ENCODE measurements at regions not wholly inside any gene's neighbourhood (a gene's known extent, or its start where the extent isn't known, plus 50 kb on each side); places are given as distances from the start of the nearest gene placed in this dataset.

GRCh38 chr6:140992678-140993077 lies 1140.0 kb upstream of the GJE1 start:
- H3K4me1 Mint-ChIP-seq: no peaks in the 10 kb centered on the region
- ATAC-seq (replicated peaks in 1 of 4) (no peak), DNase-seq (no peak)
- no peaks in the 10 kb centered on the region for H3K27me3 Mint-ChIP-seq
- H3K36me3 ChIP-seq (ENCODE audit: control insufficient read depth in 2 of 2, extremely low read depth in 1 of 2, insufficient read depth in 1 of 2, low read length in 1 of 2): no peaks in the 10 kb centered on the region
- H3K4me3 Mint-ChIP-seq: no peak overlapping the region
- H3K4me1 ChIP-seq (ENCODE audit: control insufficient read depth in 1 of 2, extremely low read depth in 1 of 2, insufficient read depth in 2 of 2, low read length in 2 of 2): no peaks in the 10 kb centered on the region
- POLR2A ChIA-PET: no interaction called here
- no peaks in the 10 kb centered on the region for H3K9me3 ChIP-seq
- peaks cover 0 to 5% (median 5%) of the 10 kb centered on the region in 3 donors for H3K9me3 Mint-ChIP-seq
- CTCF ChIA-PET: no interaction called here
- H3K27ac ChIP-seq (ENCODE audit: low read length): no peak overlapping the region
- H3K27me3 ChIP-seq (replicated peaks in 1 of 2; ENCODE audit: control insufficient read depth in 2 of 2, extremely low read depth in 1 of 2, insufficient read depth in 2 of 2, low read length in 1 of 2): no peaks in the 10 kb centered on the region
- no peak overlapping the region for H3K27ac Mint-ChIP-seq
- H3K4me3 ChIP-seq (ENCODE audit: control insufficient read depth in 1 of 2, extremely low read depth in 1 of 2, low read length in 1 of 2): no peak overlapping the region
- no peaks in the 10 kb centered on the region for H3K36me3 Mint-ChIP-seq
- no CpG with 5 or more reads among the region's 1 CpG for WGBS (ENCODE audit: insufficient coverage)

DNA sequence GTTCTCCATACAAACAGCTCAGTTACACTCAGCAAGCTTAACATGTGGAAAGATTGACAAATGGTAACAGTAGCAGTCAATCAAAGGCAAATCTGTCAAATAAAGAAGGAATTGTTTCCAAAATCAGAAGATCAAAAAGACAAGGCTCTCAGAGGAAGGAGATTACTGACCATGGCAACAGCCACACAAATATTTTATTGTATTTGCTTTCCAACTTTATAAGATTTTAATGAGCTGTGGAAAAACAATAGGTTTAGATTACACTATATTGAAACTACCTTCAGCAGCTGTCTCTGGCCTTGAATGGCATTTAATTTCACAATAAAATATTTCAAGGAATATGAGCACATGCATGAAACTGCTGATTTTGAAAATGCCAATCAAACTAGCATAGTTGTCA lies 1143.9 kb upstream of the GJE1 start:
- ChIA-PET CTCF (no interaction called here), POLR2A (no interaction called here)
- Mint-ChIP-seq H3K4me1 (no peaks in the 10 kb centered on the region), H3K4me3 (no peak overlapping the region), H3K9me3 (peaks cover 0 to 5% (median under 1%) of the 10 kb centered on the region in 3 donors), H3K27me3 (no peaks in the 10 kb centered on the region), H3K36me3 (no peaks in the 10 kb centered on the region), H3K27ac (no peak overlapping the region)
- no peaks in the 10 kb centered on the region for H3K36me3 ChIP-seq (ENCODE audit: control insufficient read depth in 2 of 2, extremely low read depth in 1 of 2, insufficient read depth in 1 of 2, low read length in 1 of 2)
- DNase-seq: no peak
- ATAC-seq (replicated peaks in 1 of 4): no peak
- H3K4me3 ChIP-seq (ENCODE audit: control insufficient read depth in 1 of 2, extremely low read depth in 1 of 2, low read length in 1 of 2): no peak overlapping the region
- no peaks in the 10 kb centered on the region for H3K27me3 ChIP-seq (replicated peaks in 1 of 2; ENCODE audit: control insufficient read depth in 2 of 2, extremely low read depth in 1 of 2, insufficient read depth in 2 of 2, low read length in 1 of 2)
- no peaks in the 10 kb centered on the region for H3K4me1 ChIP-seq (ENCODE audit: control insufficient read depth in 1 of 2, extremely low read depth in 1 of 2, insufficient read depth in 2 of 2, low read length in 2 of 2)
- H3K27ac ChIP-seq (ENCODE audit: low read length): no peak overlapping the region
- H3K9me3 ChIP-seq: no peaks in the 10 kb centered on the region

DNA sequence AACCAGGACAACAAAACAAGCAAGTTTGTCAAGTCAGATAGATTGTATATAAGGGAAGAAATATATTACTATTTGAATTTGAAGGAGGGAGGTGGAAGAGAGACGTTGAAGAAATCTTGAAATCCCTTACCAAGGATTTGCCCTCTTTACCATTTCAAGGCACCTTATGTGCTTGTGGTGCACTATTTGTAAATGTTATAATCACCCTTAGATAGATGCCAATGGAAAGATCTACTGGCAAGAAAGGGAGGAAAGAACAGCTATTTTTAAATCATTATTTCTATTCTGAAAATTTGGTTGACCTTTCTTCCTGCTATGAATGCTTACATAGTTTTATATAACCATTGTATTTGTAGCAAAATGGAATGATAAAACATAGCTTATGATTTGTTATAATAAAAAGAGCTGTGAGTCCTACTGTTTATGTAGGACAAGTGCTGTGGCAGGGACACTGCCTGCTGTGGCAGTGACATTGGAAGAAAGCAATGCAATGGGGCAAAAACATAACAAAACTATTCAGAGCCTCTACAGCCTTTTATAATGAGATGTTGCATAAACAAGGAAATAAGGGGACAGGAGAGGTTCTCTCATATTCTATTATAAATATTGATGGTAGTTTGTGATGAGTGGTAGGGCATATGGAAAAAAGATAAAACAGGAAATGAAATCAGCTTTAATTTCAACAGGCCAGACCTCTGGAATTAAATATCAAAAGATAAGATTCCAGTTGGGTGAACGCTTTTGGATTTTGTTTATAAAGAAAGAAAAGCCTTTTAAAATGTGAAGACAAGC lies 1145.2 kb upstream of the GJE1 start:
- Histone ChIP-seq H3K4me1 (ENCODE audit: control insufficient read depth in 1 of 2, extremely low read depth in 1 of 2, insufficient read depth in 2 of 2, low read length in 2 of 2) (no peaks in the 10 kb centered on the region), H3K4me3 (ENCODE audit: control insufficient read depth in 1 of 2, extremely low read depth in 1 of 2, low read length in 1 of 2) (no peak overlapping the region), H3K9me3 (no peaks in the 10 kb centered on the region), H3K27me3 (replicated peaks in 1 of 2; ENCODE audit: control insufficient read depth in 2 of 2, extremely low read depth in 1 of 2, insufficient read depth in 2 of 2, low read length in 1 of 2) (no peaks in the 10 kb centered on the region), H3K36me3 (ENCODE audit: control insufficient read depth in 2 of 2, extremely low read depth in 1 of 2, insufficient read depth in 1 of 2, low read length in 1 of 2) (no peaks in the 10 kb centered on the region), H3K27ac (ENCODE audit: low read length) (no peak overlapping the region)
- no peak overlapping the region for H3K27ac Mint-ChIP-seq
- H3K4me3 Mint-ChIP-seq: no peak overlapping the region
- H3K27me3 Mint-ChIP-seq: no peaks in the 10 kb centered on the region
- WGBS (ENCODE audit: insufficient coverage): no CpG with 5 or more reads among the region's 2 CpGs
- H3K36me3 Mint-ChIP-seq: no peaks in the 10 kb centered on the region
- no peaks in the 10 kb centered on the region for H3K4me1 Mint-ChIP-seq
- DNase-seq: no peak
- CTCF ChIA-PET: interaction anchor here in 1 of 2 donors (0.6 kb wide), 1 partner anchor 661 kb away, joined by 7 read pairs; no protein-coding TSS in a partner anchor
- ATAC-seq (replicated peaks in 1 of 4): no peak
- H3K9me3 Mint-ChIP-seq: peaks cover 0 to 3% (median 0%) of the 10 kb centered on the region in 3 donors
- POLR2A ChIA-PET: no interaction called here

DNA sequence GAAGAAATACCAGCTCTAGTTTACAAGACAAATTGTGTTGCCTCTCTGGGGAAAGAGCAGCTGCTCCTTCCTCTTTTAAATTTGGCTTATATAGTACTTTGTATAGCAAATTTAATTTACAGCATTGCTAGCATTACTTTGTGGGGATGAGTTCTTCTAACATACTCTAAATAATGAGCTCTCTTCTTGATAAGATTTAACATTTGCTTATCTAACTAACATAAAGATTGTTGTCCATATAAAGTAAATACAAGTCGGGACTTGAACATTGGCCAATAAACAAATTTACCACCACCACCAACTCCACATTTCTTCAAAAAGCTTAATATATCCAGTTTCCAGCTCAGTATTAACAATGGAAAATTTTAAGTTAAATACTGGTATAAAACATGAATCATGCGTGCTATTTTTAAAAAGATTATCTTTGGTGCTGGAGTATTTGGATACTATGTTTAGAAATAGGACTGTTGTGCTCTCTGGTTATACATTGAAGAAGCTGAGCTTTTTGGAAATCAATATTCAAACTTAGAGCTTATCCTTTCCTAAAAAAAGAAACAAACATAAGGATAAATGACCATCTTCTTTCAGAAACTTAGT lies 1146.9 kb upstream of the GJE1 start:
- no peaks in the 10 kb centered on the region for H3K4me1 ChIP-seq (ENCODE audit: control insufficient read depth in 1 of 2, extremely low read depth in 1 of 2, insufficient read depth in 2 of 2, low read length in 2 of 2)
- ChIA-PET CTCF (no interaction called here), POLR2A (no interaction called here)
- no peaks in the 10 kb centered on the region for H3K27me3 Mint-ChIP-seq
- H3K4me3 ChIP-seq (ENCODE audit: control insufficient read depth in 1 of 2, extremely low read depth in 1 of 2, low read length in 1 of 2): no peak overlapping the region
- no peak overlapping the region for H3K4me3 Mint-ChIP-seq
- no peaks in the 10 kb centered on the region for H3K36me3 Mint-ChIP-seq
- H3K4me1 Mint-ChIP-seq: no peaks in the 10 kb centered on the region
- no peak for ATAC-seq (replicated peaks in 1 of 4)
- no peaks in the 10 kb centered on the region for H3K36me3 ChIP-seq (ENCODE audit: control insufficient read depth in 2 of 2, extremely low read depth in 1 of 2, insufficient read depth in 1 of 2, low read length in 1 of 2)
- H3K9me3 Mint-ChIP-seq: no peaks in the 10 kb centered on the region
- no CpG with 5 or more reads among the region's 2 CpGs for WGBS (ENCODE audit: insufficient coverage)
- H3K27ac Mint-ChIP-seq: no peak overlapping the region
- H3K9me3 ChIP-seq: no peaks in the 10 kb centered on the region
- H3K27ac ChIP-seq (ENCODE audit: low read length): no peak overlapping the region
- DNase-seq: no peak
- H3K27me3 ChIP-seq (replicated peaks in 1 of 2; ENCODE audit: control insufficient read depth in 2 of 2, extremely low read depth in 1 of 2, insufficient read depth in 2 of 2, low read length in 1 of 2): no peaks in the 10 kb centered on the region

DNA sequence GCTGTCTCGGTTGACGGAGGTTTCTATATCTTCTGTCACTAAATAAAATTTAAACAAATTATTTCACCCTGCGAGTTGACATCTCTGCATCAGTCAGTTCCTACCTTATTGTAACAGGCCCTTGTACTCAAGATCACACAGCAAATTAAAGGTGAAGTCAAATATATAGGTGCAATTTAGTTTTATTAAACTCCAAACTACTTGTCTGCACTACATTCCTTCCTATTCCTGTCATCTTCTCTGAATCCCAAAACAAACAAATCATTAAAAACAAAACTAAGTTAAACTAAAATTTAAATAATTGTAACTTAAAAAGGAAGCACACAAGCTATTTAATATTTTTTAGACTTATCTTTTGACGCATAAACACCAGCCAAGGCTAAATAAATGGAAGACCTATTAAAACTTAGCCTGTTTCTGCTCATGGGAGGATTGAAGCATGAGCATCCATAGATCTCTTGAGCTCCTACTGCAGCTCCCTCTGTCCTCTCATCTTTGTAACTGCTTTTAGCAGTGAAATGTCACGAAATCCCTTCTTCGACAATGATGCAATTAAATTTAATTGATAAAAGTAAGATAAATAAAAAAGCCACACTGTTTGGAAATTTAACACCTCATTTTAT lies 1152.3 kb upstream of the GJE1 start:
- Mint-ChIP-seq H3K4me3 (no peak overlapping the region), H3K27ac (no peak overlapping the region), H3K27me3 (no peaks in the 10 kb centered on the region), H3K4me1 (no peaks in the 10 kb centered on the region), H3K9me3 (no peaks in the 10 kb centered on the region), H3K36me3 (no peaks in the 10 kb centered on the region)
- Histone ChIP-seq H3K36me3 (ENCODE audit: control insufficient read depth in 2 of 2, extremely low read depth in 1 of 2, insufficient read depth in 1 of 2, low read length in 1 of 2) (no peaks in the 10 kb centered on the region), H3K4me1 (ENCODE audit: control insufficient read depth in 1 of 2, extremely low read depth in 1 of 2, insufficient read depth in 2 of 2, low read length in 2 of 2) (no peaks in the 10 kb centered on the region), H3K9me3 (no peaks in the 10 kb centered on the region), H3K4me3 (ENCODE audit: control insufficient read depth in 1 of 2, extremely low read depth in 1 of 2, low read length in 1 of 2) (no peak overlapping the region), H3K27me3 (replicated peaks in 1 of 2; ENCODE audit: control insufficient read depth in 2 of 2, extremely low read depth in 1 of 2, insufficient read depth in 2 of 2, low read length in 1 of 2) (no peaks in the 10 kb centered on the region), H3K27ac (ENCODE audit: low read length) (no peak overlapping the region)
- ChIA-PET POLR2A (no interaction called here), CTCF (no interaction called here)
- ATAC-seq (replicated peaks in 1 of 4) (no peak), DNase-seq (no peak)
- 0% methylated on average over 1 of the region's 6 CpGs for WGBS (ENCODE audit: insufficient coverage)

DNA sequence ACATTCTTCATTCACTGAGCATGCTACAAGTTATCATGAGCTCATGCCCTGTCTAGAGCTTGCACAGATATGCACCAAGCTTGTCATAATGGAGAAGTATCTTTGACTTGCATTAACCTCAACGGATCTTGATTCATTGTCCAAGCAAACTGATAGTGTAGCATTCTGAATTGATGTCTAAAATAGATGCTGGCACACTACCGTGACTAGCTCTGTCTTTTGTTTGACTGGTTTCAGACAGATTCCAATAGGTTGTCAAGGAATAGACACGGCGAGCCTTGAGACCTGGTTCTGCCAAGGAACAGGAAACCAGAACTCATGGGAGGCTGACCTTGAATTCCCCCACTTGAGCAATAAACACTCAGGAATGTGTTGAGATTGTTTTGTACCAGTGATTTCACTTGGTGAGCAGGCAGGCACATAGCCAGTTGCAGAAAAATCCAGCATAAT lies 1153.1 kb upstream of the GJE1 start:
- POLR2A ChIA-PET: no interaction called here
- H3K9me3 Mint-ChIP-seq: no peaks in the 10 kb centered on the region
- H3K36me3 Mint-ChIP-seq: no peaks in the 10 kb centered on the region
- H3K27ac Mint-ChIP-seq: no peak overlapping the region
- no peaks in the 10 kb centered on the region for H3K27me3 Mint-ChIP-seq
- H3K4me3 ChIP-seq (ENCODE audit: control insufficient read depth in 1 of 2, extremely low read depth in 1 of 2, low read length in 1 of 2): no peak overlapping the region
- CTCF ChIA-PET: no interaction called here
- 73% methylated on average over 4 of the region's 4 CpGs for WGBS (ENCODE audit: insufficient coverage)
- H3K4me1 Mint-ChIP-seq: no peaks in the 10 kb centered on the region
- H3K9me3 ChIP-seq: no peaks in the 10 kb centered on the region
- H3K27ac ChIP-seq (ENCODE audit: low read length): no peak overlapping the region
- no peaks in the 10 kb centered on the region for H3K27me3 ChIP-seq (replicated peaks in 1 of 2; ENCODE audit: control insufficient read depth in 2 of 2, extremely low read depth in 1 of 2, insufficient read depth in 2 of 2, low read length in 1 of 2)
- no peaks in the 10 kb centered on the region for H3K36me3 ChIP-seq (ENCODE audit: control insufficient read depth in 2 of 2, extremely low read depth in 1 of 2, insufficient read depth in 1 of 2, low read length in 1 of 2)
- no peaks in the 10 kb centered on the region for H3K4me1 ChIP-seq (ENCODE audit: control insufficient read depth in 1 of 2, extremely low read depth in 1 of 2, insufficient read depth in 2 of 2, low read length in 2 of 2)
- no peak overlapping the region for H3K4me3 Mint-ChIP-seq
- no peak for ATAC-seq (replicated peaks in 1 of 4)
- DNase-seq: no peak

Data from T-cell (primary cell).